GM12878 (cell line): ENCODE measurements at regions not wholly inside any gene's neighbourhood (a gene's known extent, or its start where the extent isn't known, plus 50 kb on each side); places are given as distances from the start of the nearest gene placed in this dataset.

Experiments
- ATAC-seq: fragments of 200-7000 bp; cut with Tn5 transposase; 3 replicates; pipeline ENCODE4 v1.9.1; 2020; ENCODE audit warnings: mild to moderate bottlenecking, moderate library complexity
- BruUV-seq: library from RNA; stranded (reverse); fragments of 400-500 nt; replicated peaks from 2 replicates; lab custom pipeline; 2021; lab: Mats Ljungman, UMichigan
- CTCF ChIA-PET: fragments of 300-600 bp; sonication (Branson Sonifier 250); formaldehyde crosslinking; extraction: SDS; loops from one replicate; lab custom pipeline; 2021; ENCODE audit warnings: inconsistent platforms; lab: Yijun Ruan, JAX
- POLR2A ChIA-PET: fragments of 350-600 bp; formaldehyde crosslinking; extraction: SDS; loops from one replicate; lab custom pipeline; 2021; ENCODE audit warnings: inconsistent platforms; lab: Charles Lee
- RAD21 ChIA-PET: fragments of 300-600 bp; sonication (Branson Sonifier 250); formaldehyde crosslinking; loops from one replicate; lab custom pipeline; 2023; ENCODE audit warnings: antibody characterized with exemption; ENCODE audit not compliant: unreplicated experiment; lab: Charles Lee
- SMC1A ChIA-PET: fragments of 300-600 bp; sonication (Branson Sonifier 250); formaldehyde crosslinking; loops from one replicate; lab custom pipeline; 2023; ENCODE audit not compliant: unreplicated experiment, uncharacterized antibody; lab: Charles Lee
- DNase-seq: peaks from one replicate; pipeline ENCODE4 v3.0.0-alpha.2; 2011; ENCODE audit warnings: low read depth, low spot score
- FAIRE-seq: peaks from 3 replicates; lab custom pipeline; 2011; peaks lifted over from hg19 to GRCh38; lab: Jason Lieb, UNC
- H2AFZ ChIP-seq: 2 replicates; pipeline ENCODE4 v1.6.0; 2011; ENCODE audit warnings: low read depth, low read length, control low read depth; ENCODE audit not compliant: control insufficient read depth
- H3K27ac ChIP-seq: 2 replicates; pipeline ENCODE4 v1.5.1; 2011; ENCODE audit warnings: control low read depth; ENCODE audit not compliant: control insufficient read depth, insufficient read depth
- H3K27me3 ChIP-seq, 2 experiments: replicated peaks in 1 of 2; 2 replicates each; pipeline versions ENCODE4 v1.6.0 to v1.6.1; 2011; ENCODE audit warnings: low read length in 1 of 2; ENCODE audit not compliant: control insufficient read depth in 2 of 2, insufficient read depth in 2 of 2
- H3K36me3 ChIP-seq, 2 experiments: 2 replicates each; pipeline ENCODE4 v1.5.1; 2011; ENCODE audit warnings: low read length in 1 of 2; ENCODE audit not compliant: control insufficient read depth in 2 of 2, insufficient read depth in 2 of 2
- H3K4me1 ChIP-seq: 2 replicates; pipeline ENCODE4 v1.6.1; 2011; ENCODE audit warnings: mild to moderate bottlenecking, low read length, moderate library complexity, mixed read lengths; ENCODE audit not compliant: control insufficient read depth, insufficient read depth
- H3K4me2 ChIP-seq: 2 replicates; pipeline ENCODE4 v1.6.0; 2011; ENCODE audit warnings: control low read depth; ENCODE audit not compliant: control insufficient read depth, insufficient read depth
- H3K4me3 ChIP-seq: fragments of 200-600 bp; sonication (generic); 2 replicates; pipeline ENCODE4 v1.5.1; 2016
- H3K79me2 ChIP-seq: 2 replicates; pipeline ENCODE4 v1.6.0; 2011; ENCODE audit warnings: low read length; ENCODE audit not compliant: control insufficient read depth, insufficient read depth
- H3K9ac ChIP-seq: 2 replicates; pipeline ENCODE4 v1.8.0; 2011; ENCODE audit warnings: low read length, control low read depth, mixed read lengths; ENCODE audit not compliant: control insufficient read depth, insufficient read depth
- H3K9me3 ChIP-seq: replicated peaks from 3 replicates; pipeline ENCODE4 v1.5.1; 2011; ENCODE audit warnings: mild to moderate bottlenecking, low read length; ENCODE audit not compliant: control insufficient read depth, insufficient read depth
- H4K20me1 ChIP-seq: 2 replicates; pipeline ENCODE4 v1.6.0; 2011; ENCODE audit not compliant: control insufficient read depth, insufficient read depth
- BCL3 ChIP-seq: IDR thresholded peaks from 2 replicates; pipeline ENCODE4 v1.6.1; 2011; ENCODE audit warnings: borderline replicate concordance, low read depth, mild to moderate bottlenecking, moderate library complexity, low read length; ENCODE audit not compliant: insufficient read depth, poor library complexity, severe bottlenecking
- CREM ChIP-seq: IDR thresholded peaks from 2 replicates; pipeline ENCODE4 v1.6.1; 2014; ENCODE audit warnings: antibody characterized with exemption, low read depth
- PKNOX1 ChIP-seq: fragments of 450-650 bp; IDR thresholded peaks from 2 replicates; pipeline ENCODE4 v1.6.1; 2016; ENCODE audit warnings: mild to moderate bottlenecking
- REST ChIP-seq: IDR thresholded peaks from 2 replicates; pipeline ENCODE4 v1.6.1; 2012; ENCODE audit warnings: mild to moderate bottlenecking, low read depth, low read length
- RUNX3 ChIP-seq: IDR thresholded peaks from 2 replicates; pipeline ENCODE4 v1.6.1; 2012; ENCODE audit warnings: low read length, inconsistent platforms
- STAT3 ChIP-seq: IDR thresholded peaks from 2 replicates; pipeline ENCODE4 v1.6.1; 2011; ENCODE audit warnings: low read depth, low read length, improper control_type of control experiment
- TBL1XR1 ChIP-seq: IDR thresholded peaks from 2 replicates; pipeline ENCODE4 v1.6.1; 2012; ENCODE audit warnings: low read depth, low read length, improper control_type of control experiment
- YBX1 ChIP-seq: fragments of 450-650 bp; IDR thresholded peaks from 2 replicates; pipeline ENCODE4 v1.6.1; 2016; ENCODE audit warnings: antibody characterized with exemption
- WGBS: methylation state at CpG from one replicate; pipeline ENCODE4 v1.1.6; 2016; ENCODE audit warnings: low lambda C conversion rate; ENCODE audit not compliant: insufficient replicate concordance, insufficient coverage; ENCODE audit errors: missing lambda C conversion rate; 5-methylcytosine and 5-hydroxymethylcytosine counted together
- in situ Hi-C: fragments of 300-500 bp; cut with MboI; formaldehyde crosslinking; loops from 9 replicates; pipeline ENCODE4 v1.14.3; 2018; ENCODE audit warnings: mixed read lengths
- intact Hi-C: fragments of 100-400 bp; cut with micrococcal nuclease; formaldehyde crosslinking; loops from one replicate; pipeline ENCODE4 v1.14.2; 2022; ENCODE audit not compliant: unreplicated experiment

GRCh38 chr5:2157372-2157771 lies 274.6 kb upstream of the IRX4 start:
- H4K20me1 ChIP-seq, result no peaks in the 10 kb centered on the region
- no peaks in the 10 kb centered on the region for H3K27me3 ChIP-seq
- ChIA-PET SMC1A (no interaction called here), POLR2A (no interaction called here), CTCF (no interaction called here)
- H3K9ac ChIP-seq, result no peak overlapping the region
- H3K4me3 ChIP-seq, result no peak overlapping the region
- no peaks in the 10 kb centered on the region for H3K36me3 ChIP-seq
- FAIRE-seq, result no peak
- BruUV-seq, result no TSS peak
- no peak for TF ChIP-seq CREM
- TF ChIP-seq, all 136 proteins: peak for 0
- H3K9me3 ChIP-seq, result no peaks in the 10 kb centered on the region
- H3K4me1 ChIP-seq, result no peaks in the 10 kb centered on the region
- no peak overlapping the region for H3K27ac ChIP-seq
- in situ Hi-C loops, result no loop called here
- ATAC-seq, result no peak
- 44% methylated on average over 9 of the region's 9 CpGs for WGBS
- no peaks in the 10 kb centered on the region for H3K79me2 ChIP-seq
- H3K4me2 ChIP-seq, result no peak overlapping the region
- no peak overlapping the region for H2AFZ ChIP-seq
- intact Hi-C loops, result no loop called here
- no peak for DNase-seq
- RAD21 ChIA-PET, result no interaction called here

- CTCF ChIA-PET, result no interaction called here
- TF ChIP-seq YBX1, result no peak
- TF ChIP-seq TBL1XR1, result no peak
- no peak for TF ChIP-seq STAT3
- no peak for TF ChIP-seq PKNOX1
- no peak for TF ChIP-seq RUNX3
- no peak for TF ChIP-seq REST
- no peak for TF ChIP-seq BCL3
- Histone ChIP-seq H4K20me1 (no peaks in the 10 kb centered on the region), H2AFZ (no peak overlapping the region), H3K9me3 (no peaks in the 10 kb centered on the region), H3K27ac (no peak overlapping the region), H3K4me3 (no peak overlapping the region), H3K27me3 (no peaks in the 10 kb centered on the region), H3K4me1 (no peaks in the 10 kb centered on the region), H3K36me3 (no peaks in the 10 kb centered on the region), H3K79me2 (no peaks in the 10 kb centered on the region), H3K9ac (no peak overlapping the region), H3K4me2 (no peak overlapping the region)
- ATAC-seq (no peak), FAIRE-seq (no peak), DNase-seq (no peak)
- WGBS, result 35% methylated on average over 14 of the region's 14 CpGs
- POLR2A ChIA-PET, result no interaction called here
- SMC1A ChIA-PET, result interaction anchor here (1.0 kb wide), 1 partner anchor 110 kb away, joined by 4 read pairs; no protein-coding TSS in a partner anchor
- intact Hi-C loops (no loop called here), in situ Hi-C loops (no loop called here)
- no TSS peak for BruUV-seq
- RAD21 ChIA-PET, result no interaction called here
These were observed 273.8 kb upstream of the IRX4 start for GRCh38 chr5:2156358-2157059.
